Prostate gland (tissue), 2 donors: ENCODE measurements at regions not wholly inside any gene's neighbourhood (a gene's known extent, or its start where the extent isn't known, plus 50 kb on each side); places are given as distances from the start of the nearest gene placed in this dataset.

Experiments
- DNase-seq: peaks from one replicate; pipeline ENCODE4 v3.0.0-alpha.2; 2019; ENCODE audit warnings: low spot score
- H3K27ac ChIP-seq, 2 donors: fragments of 200-600 bp; sonication (generic); 2 replicates each; pipeline ENCODE4 v1.5.1; 2017 to 2019
- H3K27me3 ChIP-seq: fragments of 200-600 bp; sonication (generic); replicated peaks from 2 replicates; pipeline ENCODE4 v1.5.1; 2019; ENCODE audit not compliant: insufficient read depth
- H3K36me3 ChIP-seq, 2 donors: fragments of 200-600 bp; sonication (generic); 1 replicate in 1 of 2; 2 replicates in 1 of 2; pipeline versions ENCODE4 v1.5.1 to v1.8.1; 2017 to 2019
- H3K4me1 ChIP-seq: fragments of 200-600 bp; sonication (generic); replicated peaks from 2 replicates; pipeline ENCODE4 v1.5.1; 2019
- H3K4me3 ChIP-seq, 2 donors: fragments of 200-600 bp; sonication (generic); 2 replicates each; pipeline ENCODE4 v1.5.1; 2017 to 2019
- H3K9me3 ChIP-seq: fragments of 200-600 bp; sonication (generic); 2 replicates; pipeline ENCODE4 v1.5.1; 2017
- CTCF ChIP-seq, 4 experiments: fragments of 200-600 bp in 2 of 4; fragments of 450-650 bp in 2 of 4; sonication (generic) in 2 of 4; IDR thresholded peaks; 1 replicate in 3 of 4; 2 replicates in 1 of 4; pipeline ENCODE4 v1.5.1; 2016 to 2019; ENCODE audit warnings: antibody characterized with exemption in 4 of 4, mild to moderate bottlenecking in 2 of 4, moderate library complexity in 2 of 4
- POLR2A ChIP-seq: fragments of 450-650 bp; IDR thresholded peaks from one replicate; pipeline ENCODE4 v1.6.1; 2016; ENCODE audit warnings: antibody characterized with exemption, mild to moderate bottlenecking
- POLR2AphosphoS5 ChIP-seq: sonication (generic); formaldehyde crosslinking; IDR thresholded peaks from one replicate; pipeline ENCODE4 v1.6.1; 2017; ENCODE audit warnings: antibody characterized with exemption
- WGBS: methylation state at CpG from one replicate; pipeline ENCODE4 v1.1.5; 2018; 5-methylcytosine and 5-hydroxymethylcytosine counted together
- intact Hi-C: fragments of 100-400 bp; cut with DNase I; formaldehyde crosslinking; loops from one replicate; pipeline ENCODE4 v1.14.2; 2022

DNA sequence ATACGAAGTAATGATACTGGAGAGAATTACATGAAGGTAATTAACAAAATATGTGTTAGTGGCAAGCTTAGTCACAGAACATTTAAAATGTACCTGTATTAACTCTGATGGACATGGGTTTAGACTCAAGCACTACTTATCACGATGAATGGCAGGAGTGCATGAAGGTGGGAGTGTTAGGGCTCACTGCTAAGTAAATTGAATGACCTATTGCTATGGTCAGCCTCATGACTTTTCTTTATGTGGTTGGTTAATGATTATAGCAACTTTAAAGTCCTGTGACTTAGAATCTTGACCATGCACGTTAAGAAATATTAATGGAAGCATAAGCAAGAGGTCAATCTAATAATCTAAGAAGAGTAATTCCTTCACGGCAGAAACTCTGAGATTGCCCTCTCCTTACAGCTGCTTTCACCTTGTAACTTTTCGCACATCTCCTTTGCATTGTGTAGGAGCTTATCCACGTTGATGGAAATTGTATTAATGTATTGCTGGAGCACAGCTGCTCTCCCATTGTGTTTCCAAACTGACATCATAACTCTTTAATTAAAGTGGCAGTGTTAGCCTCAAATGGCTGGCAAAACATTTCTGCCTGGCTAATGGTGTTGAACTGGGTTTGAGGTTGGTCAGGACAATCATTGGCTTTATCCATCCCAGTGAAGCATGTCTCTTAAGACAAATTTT, 114.5 kb downstream of the RXFP2 start:
- DNase-seq: no peak
- intact Hi-C loops: no loop called here
- 76% methylated on average over 6 of the region's 6 CpGs for WGBS

GRCh38 chr13:31859571-31859970, 120.2 kb downstream of the RXFP2 start:
- Histone ChIP-seq H3K4me1 (no peaks in the 10 kb centered on the region), H3K36me3 (no peaks in the 10 kb centered on the region), H3K4me3 (no peak overlapping the region), H3K27me3 (no peaks in the 10 kb centered on the region), H3K27ac (no peak overlapping the region), H3K9me3 (no peaks in the 10 kb centered on the region)
- TF ChIP-seq CTCF (IDR thresholded peaks at IDR 0.05): no peak
- no peak for TF ChIP-seq POLR2AphosphoS5
- no peak for TF ChIP-seq POLR2A
- intact Hi-C loops: no loop called here
- no peak for DNase-seq
- 42% methylated on average over 5 of the region's 5 CpGs for WGBS

More for the DNA sequence above, 114.5 kb downstream of the RXFP2 start:
- no peaks in the 10 kb centered on the region for H3K27me3 ChIP-seq
- no peaks in the 10 kb centered on the region for H3K9me3 ChIP-seq
- H3K36me3 ChIP-seq: no peaks in the 10 kb centered on the region
- H3K4me1 ChIP-seq: no peaks in the 10 kb centered on the region
- TF ChIP-seq POLR2AphosphoS5 (no peak), CTCF (IDR thresholded peaks at IDR 0.05) (no peak), POLR2A (no peak)
- no peak overlapping the region for H3K4me3 ChIP-seq
- H3K27ac ChIP-seq: no peak overlapping the region

DNA sequence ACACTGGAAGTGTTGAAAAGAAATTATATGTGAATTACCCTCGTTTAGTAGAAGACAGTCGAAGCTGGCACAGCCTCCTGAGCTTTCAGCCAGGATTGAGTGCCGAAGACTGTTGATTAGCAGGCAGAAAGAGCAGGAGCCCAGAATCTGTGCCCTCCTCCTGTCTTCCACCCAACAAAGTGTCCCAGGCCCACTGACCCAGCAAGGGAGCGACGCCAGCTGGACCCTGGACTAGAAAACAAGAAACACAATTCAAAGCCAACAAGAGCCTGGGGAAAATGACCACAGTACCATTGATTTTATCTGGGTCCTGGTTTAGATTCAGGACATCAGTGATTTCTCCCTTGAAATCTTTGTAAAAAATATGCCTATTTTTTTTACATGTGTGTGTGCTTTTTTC, 120.7 kb downstream of the RXFP2 start:
- H3K27ac ChIP-seq: no peak overlapping the region
- no peak overlapping the region for H3K4me3 ChIP-seq
- intact Hi-C loops: no loop called here
- no peaks in the 10 kb centered on the region for H3K9me3 ChIP-seq
- H3K36me3 ChIP-seq: no peaks in the 10 kb centered on the region
- WGBS: 52% methylated on average over 5 of the region's 5 CpGs
- H3K27me3 ChIP-seq: no peaks in the 10 kb centered on the region
- TF ChIP-seq POLR2AphosphoS5: no peak
- no peak for TF ChIP-seq POLR2A
- TF ChIP-seq CTCF (IDR thresholded peaks at IDR 0.05): no peak
- DNase-seq: no peak
- no peaks in the 10 kb centered on the region for H3K4me1 ChIP-seq

GRCh38 chr13:31862828-31863227, 123.5 kb downstream of the RXFP2 start:
- no peak for TF ChIP-seq POLR2A
- Histone ChIP-seq H3K27ac (no peak overlapping the region), H3K27me3 (no peaks in the 10 kb centered on the region), H3K4me3 (no peak overlapping the region), H3K36me3 (no peaks in the 10 kb centered on the region), H3K4me1 (no peaks in the 10 kb centered on the region), H3K9me3 (no peaks in the 10 kb centered on the region)
- 80% methylated on average over 3 of the region's 3 CpGs for WGBS
- no peak for DNase-seq
- intact Hi-C loops: no loop called here

- H3K36me3 ChIP-seq: no peaks in the 10 kb centered on the region
- no peaks in the 10 kb centered on the region for H3K4me1 ChIP-seq
- 90% methylated on average over 2 of the region's 2 CpGs for WGBS
- no peaks in the 10 kb centered on the region for H3K27me3 ChIP-seq
- H3K27ac ChIP-seq: no peak overlapping the region
- H3K9me3 ChIP-seq: no peaks in the 10 kb centered on the region
- H3K4me3 ChIP-seq: no peak overlapping the region
- TF ChIP-seq POLR2A (no peak), CTCF (IDR thresholded peaks at IDR 0.05) (no peak), POLR2AphosphoS5 (no peak)
- no peak for DNase-seq
- intact Hi-C loops: no loop called here
Observed at GRCh38 chr13:31864307-31864706, 125.0 kb downstream of the RXFP2 start.
